ENCODE measurements at regions not wholly inside any gene's neighbourhood (a gene's known extent, or its start where the extent isn't known, plus 50 kb on each side); places are given as distances from the start of the nearest gene placed in this dataset.
"Not testable (repeated sequence)": the region's sequence is repeated elsewhere in the genome, so short reads cannot be mapped to it uniquely, and the experiment has no call there.

- ATAC-seq, result no peak
These were observed 476.3 kb upstream of the CADM1 start for GRCh38 chr11:115980337-115981103.

GRCh38 chr11:115974703-115975102 lies 470.5 kb upstream of the CADM1 start:
- no peak for ATAC-seq
- TF ChIP-seq RARB (CRISPR knock-in tag; IDR thresholded peaks at IDR 0.05) (no peak), OSR1 (CRISPR knock-in tag; IDR thresholded peaks at IDR 0.05) (no peak), ZNF565 (CRISPR knock-in tag; conservative IDR thresholded peaks at IDR 0.05; ENCODE audit: low read depth) (no peak), ZNF70 (CRISPR knock-in tag; IDR thresholded peaks at IDR 0.05) (no peak), SNAI2 (CRISPR knock-in tag; IDR thresholded peaks at IDR 0.05) (no peak), CSRNP3 (CRISPR knock-in tag; IDR thresholded peaks at IDR 0.05) (no peak), ZFP30 (CRISPR knock-in tag; IDR thresholded peaks at IDR 0.05) (no peak), TCF4 (CRISPR knock-in tag; IDR thresholded peaks at IDR 0.05; ENCODE audit: borderline replicate concordance) (no peak), CSDC2 (CRISPR knock-in tag; IDR thresholded peaks at IDR 0.05) (no peak), ZC3H10 (CRISPR knock-in tag; IDR thresholded peaks at IDR 0.05) (no peak), ESRRG (CRISPR knock-in tag; IDR thresholded peaks at IDR 0.05) (no peak), ZFP3 (CRISPR knock-in tag; IDR thresholded peaks at IDR 0.05) (no peak), TOX (CRISPR knock-in tag; IDR thresholded peaks at IDR 0.05; ENCODE audit: borderline replicate concordance) (no peak), ARNTL (CRISPR knock-in tag; IDR thresholded peaks at IDR 0.05; ENCODE audit: borderline replicate concordance, low read depth) (no peak)
- TF ChIP-seq, protein P1, sequence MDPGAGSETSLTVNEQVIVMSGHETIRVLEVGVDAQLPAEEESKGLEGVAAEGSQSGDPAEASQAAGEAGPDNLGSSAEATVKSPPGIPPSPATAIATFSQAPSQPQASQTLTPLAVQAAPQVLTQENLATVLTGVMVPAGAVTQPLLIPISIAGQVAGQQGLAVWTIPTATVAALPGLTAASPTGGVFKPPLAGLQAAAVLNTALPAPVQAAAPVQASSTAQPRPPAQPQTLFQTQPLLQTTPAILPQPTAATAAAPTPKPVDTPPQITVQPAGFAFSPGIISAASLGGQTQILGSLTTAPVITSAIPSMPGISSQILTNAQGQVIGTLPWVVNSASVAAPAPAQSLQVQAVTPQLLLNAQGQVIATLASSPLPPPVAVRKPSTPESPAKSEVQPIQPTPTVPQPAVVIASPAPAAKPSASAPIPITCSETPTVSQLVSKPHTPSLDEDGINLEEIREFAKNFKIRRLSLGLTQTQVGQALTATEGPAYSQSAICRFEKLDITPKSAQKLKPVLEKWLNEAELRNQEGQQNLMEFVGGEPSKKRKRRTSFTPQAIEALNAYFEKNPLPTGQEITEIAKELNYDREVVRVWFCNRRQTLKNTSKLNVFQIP (CRISPR knock-in tag; IDR thresholded peaks at IDR 0.05; ENCODE audit: borderline replicate concordance, low read depth), result no peak
- TF ChIP-seq, protein P2, sequence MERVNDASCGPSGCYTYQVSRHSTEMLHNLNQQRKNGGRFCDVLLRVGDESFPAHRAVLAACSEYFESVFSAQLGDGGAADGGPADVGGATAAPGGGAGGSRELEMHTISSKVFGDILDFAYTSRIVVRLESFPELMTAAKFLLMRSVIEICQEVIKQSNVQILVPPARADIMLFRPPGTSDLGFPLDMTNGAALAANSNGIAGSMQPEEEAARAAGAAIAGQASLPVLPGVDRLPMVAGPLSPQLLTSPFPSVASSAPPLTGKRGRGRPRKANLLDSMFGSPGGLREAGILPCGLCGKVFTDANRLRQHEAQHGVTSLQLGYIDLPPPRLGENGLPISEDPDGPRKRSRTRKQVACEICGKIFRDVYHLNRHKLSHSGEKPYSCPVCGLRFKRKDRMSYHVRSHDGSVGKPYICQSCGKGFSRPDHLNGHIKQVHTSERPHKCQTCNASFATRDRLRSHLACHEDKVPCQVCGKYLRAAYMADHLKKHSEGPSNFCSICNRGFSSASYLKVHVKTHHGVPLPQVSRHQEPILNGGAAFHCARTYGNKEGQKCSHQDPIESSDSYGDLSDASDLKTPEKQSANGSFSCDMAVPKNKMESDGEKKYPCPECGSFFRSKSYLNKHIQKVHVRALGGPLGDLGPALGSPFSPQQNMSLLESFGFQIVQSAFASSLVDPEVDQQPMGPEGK (CRISPR knock-in tag; IDR thresholded peaks at IDR 0.05; ENCODE audit: borderline replicate concordance), result no peak
- TF ChIP-seq, protein P3, sequence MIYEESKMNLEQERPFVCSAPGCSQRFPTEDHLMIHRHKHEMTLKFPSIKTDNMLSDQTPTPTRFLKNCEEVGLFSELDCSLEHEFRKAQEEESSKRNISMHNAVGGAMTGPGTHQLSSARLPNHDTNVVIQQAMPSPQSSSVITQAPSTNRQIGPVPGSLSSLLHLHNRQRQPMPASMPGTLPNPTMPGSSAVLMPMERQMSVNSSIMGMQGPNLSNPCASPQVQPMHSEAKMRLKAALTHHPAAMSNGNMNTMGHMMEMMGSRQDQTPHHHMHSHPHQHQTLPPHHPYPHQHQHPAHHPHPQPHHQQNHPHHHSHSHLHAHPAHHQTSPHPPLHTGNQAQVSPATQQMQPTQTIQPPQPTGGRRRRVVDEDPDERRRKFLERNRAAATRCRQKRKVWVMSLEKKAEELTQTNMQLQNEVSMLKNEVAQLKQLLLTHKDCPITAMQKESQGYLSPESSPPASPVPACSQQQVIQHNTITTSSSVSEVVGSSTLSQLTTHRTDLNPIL (CRISPR knock-in tag; IDR thresholded peaks at IDR 0.05; ENCODE audit: low read depth), result no peak

More at GRCh38 chr11:115980337-115981103, 476.3 kb upstream of the CADM1 start:
- TF ChIP-seq, protein P2 (CRISPR knock-in tag; IDR thresholded peaks at IDR 0.05; ENCODE audit: borderline replicate concordance), result no peak
- no peak for TF ChIP-seq ARNTL (CRISPR knock-in tag; IDR thresholded peaks at IDR 0.05; ENCODE audit: borderline replicate concordance, low read depth)
- TF ChIP-seq TOX (CRISPR knock-in tag; IDR thresholded peaks at IDR 0.05; ENCODE audit: borderline replicate concordance), result no peak
- TF ChIP-seq PPARA (CRISPR knock-in tag; IDR thresholded peaks at IDR 0.05; ENCODE audit: borderline replicate concordance), result no peak
- TF ChIP-seq ZNF70 (CRISPR knock-in tag; IDR thresholded peaks at IDR 0.05), result no peak
- no peak for TF ChIP-seq ZFP3 (CRISPR knock-in tag; IDR thresholded peaks at IDR 0.05)
- TF ChIP-seq RARB (CRISPR knock-in tag; IDR thresholded peaks at IDR 0.05), result no peak
- TF ChIP-seq BACH2 (CRISPR knock-in tag; IDR thresholded peaks at IDR 0.05; ENCODE audit: borderline replicate concordance), result no peak
- no peak for TF ChIP-seq SNAI2 (CRISPR knock-in tag; IDR thresholded peaks at IDR 0.05)
- no peak for TF ChIP-seq CSDC2 (CRISPR knock-in tag; IDR thresholded peaks at IDR 0.05)
- no peak for TF ChIP-seq ESRRG (CRISPR knock-in tag; IDR thresholded peaks at IDR 0.05)
- TF ChIP-seq OSR1 (CRISPR knock-in tag; IDR thresholded peaks at IDR 0.05), result no peak
- TF ChIP-seq ZNF565 (CRISPR knock-in tag; conservative IDR thresholded peaks at IDR 0.05; ENCODE audit: low read depth), result no peak

GRCh38 chr11:115967203-115967602 lies 463.0 kb upstream of the CADM1 start:
- not testable (repeated sequence) for ATAC-seq
